Breast epithelium (tissue), 3 donors: ENCODE measurements at regions not wholly inside any gene's neighbourhood (a gene's known extent, or its start where the extent isn't known, plus 50 kb on each side); places are given as distances from the start of the nearest gene placed in this dataset.

Source experiments
- CTCF ChIP-seq, 3 donors: fragments of 450-650 bp; IDR thresholded peaks; one replicate each; pipeline ENCODE4 v1.5.1; 2016 to 2017; ENCODE audit warnings: antibody characterized with exemption in 3 of 3, mild to moderate bottlenecking in 3 of 3, moderate library complexity in 3 of 3
- POLR2A ChIP-seq: fragments of 450-650 bp; IDR thresholded peaks from one replicate; pipeline ENCODE4 v1.6.1; 2016; ENCODE audit warnings: antibody characterized with exemption, mild to moderate bottlenecking, moderate library complexity

- no peak for TF ChIP-seq POLR2A
- TF ChIP-seq CTCF (IDR thresholded peaks at IDR 0.05) = no peak
These were observed 975.4 kb downstream of the NR2F1-AS1 start for GRCh38 chr5:92605591-92605990.
